ENCODE measurements at regions not wholly inside any gene's neighbourhood (a gene's known extent, or its start where the extent isn't known, plus 50 kb on each side); places are given as distances from the start of the nearest gene placed in this dataset.

- no peak overlapping the region for H3T11ph ChIP-seq (ENCODE audit: low read length)
- Mint-ChIP-seq H3K4me1 (no peaks in the 10 kb centered on the region), H3K27me3 (ENCODE audit: low read depth) (peaks cover 2% of the 10 kb centered on the region; the same call in 1 of the 2 replicates), H3K4me3 (no peak overlapping the region), H3K36me3 (ENCODE audit: insufficient read depth in 1 of 3, low read depth in 3 of 3) (no peaks in the 10 kb centered on the region), H3K9me3 (no peaks in the 10 kb centered on the region), H3K27ac (no peak overlapping the region)
- no peak overlapping the region for H3K4ac ChIP-seq (ENCODE audit: low read depth, low read length)
- DNase-seq: no peak
- H3K9me3 ChIP-seq (ENCODE audit: control insufficient read depth, low read depth, low read length): no peaks in the 10 kb centered on the region
- H3K4me2 ChIP-seq (ENCODE audit: insufficient read depth, insufficient read length, low read length): no peak overlapping the region
- H3K27ac ChIP-seq (ENCODE audit: insufficient read length, low read depth, low read length): no peak overlapping the region
- H3K56ac ChIP-seq (ENCODE audit: insufficient read length, low read depth, low read length): no peak overlapping the region
- no peaks in the 10 kb centered on the region for H3K4me1 ChIP-seq (ENCODE audit: insufficient read depth, low read length)
- H3K23me2 ChIP-seq (ENCODE audit: insufficient read length, low read depth, low read length, poor library complexity, severe bottlenecking): no peaks in the 10 kb centered on the region
- no peak overlapping the region for H4K91ac ChIP-seq (ENCODE audit: insufficient read length, low read depth, low read length)
- no peak overlapping the region for H2BK15ac ChIP-seq (ENCODE audit: low read depth, low read length)
- no peak overlapping the region for H2BK5ac ChIP-seq (ENCODE audit: insufficient read length, low read length)
- H4K8ac ChIP-seq (replicated peaks; ENCODE audit: insufficient read length, low read depth, low read length): no peak overlapping the region
- H2AFZ ChIP-seq (ENCODE audit: low read length): no peak overlapping the region
- no peak overlapping the region for H3K9ac ChIP-seq (ENCODE audit: extremely low read depth, insufficient read length, low read length)
- no peak overlapping the region for H3K14ac ChIP-seq (ENCODE audit: insufficient read depth, low read length)
- no peak overlapping the region for H2BK20ac ChIP-seq (ENCODE audit: low read depth, low read length, poor library complexity, severe bottlenecking)
- no peak overlapping the region for H2AK5ac ChIP-seq (ENCODE audit: insufficient read length, low read length)
- H2BK12ac ChIP-seq (ENCODE audit: insufficient read length, low read depth, low read length): no peak overlapping the region
- no peaks in the 10 kb centered on the region for H3K27me3 ChIP-seq (ENCODE audit: insufficient read depth, low read length)
- H3K18ac ChIP-seq (ENCODE audit: insufficient read length, low read depth, low read length): no peak overlapping the region
- H3K79me1 ChIP-seq (ENCODE audit: insufficient read depth, low read depth, low read length, poor library complexity, severe bottlenecking): no peaks in the 10 kb centered on the region
- H4K20me1 ChIP-seq (ENCODE audit: control insufficient read depth, insufficient read depth, insufficient read length): no peaks in the 10 kb centered on the region
- no peaks in the 10 kb centered on the region for H3K79me2 ChIP-seq (ENCODE audit: insufficient read depth, low read length)
- no peak overlapping the region for H2BK120ac ChIP-seq (ENCODE audit: low read depth, low read length, poor library complexity, severe bottlenecking)
- H4K5ac ChIP-seq (ENCODE audit: insufficient read length, low read depth, low read length): no peak overlapping the region
- WGBS (ENCODE audit: extremely low coverage, insufficient read length, low lambda C conversion rate): no CpG with 5 or more reads among the region's 3 CpGs
- TF ChIP-seq, protein P1, sequence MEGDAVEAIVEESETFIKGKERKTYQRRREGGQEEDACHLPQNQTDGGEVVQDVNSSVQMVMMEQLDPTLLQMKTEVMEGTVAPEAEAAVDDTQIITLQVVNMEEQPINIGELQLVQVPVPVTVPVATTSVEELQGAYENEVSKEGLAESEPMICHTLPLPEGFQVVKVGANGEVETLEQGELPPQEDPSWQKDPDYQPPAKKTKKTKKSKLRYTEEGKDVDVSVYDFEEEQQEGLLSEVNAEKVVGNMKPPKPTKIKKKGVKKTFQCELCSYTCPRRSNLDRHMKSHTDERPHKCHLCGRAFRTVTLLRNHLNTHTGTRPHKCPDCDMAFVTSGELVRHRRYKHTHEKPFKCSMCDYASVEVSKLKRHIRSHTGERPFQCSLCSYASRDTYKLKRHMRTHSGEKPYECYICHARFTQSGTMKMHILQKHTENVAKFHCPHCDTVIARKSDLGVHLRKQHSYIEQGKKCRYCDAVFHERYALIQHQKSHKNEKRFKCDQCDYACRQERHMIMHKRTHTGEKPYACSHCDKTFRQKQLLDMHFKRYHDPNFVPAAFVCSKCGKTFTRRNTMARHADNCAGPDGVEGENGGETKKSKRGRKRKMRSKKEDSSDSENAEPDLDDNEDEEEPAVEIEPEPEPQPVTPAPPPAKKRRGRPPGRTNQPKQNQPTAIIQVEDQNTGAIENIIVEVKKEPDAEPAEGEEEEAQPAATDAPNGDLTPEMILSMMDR (conservative IDR thresholded peaks at IDR 0.05): no peak
- H3K23ac ChIP-seq (ENCODE audit: insufficient read length, low read depth, low read length): no peak overlapping the region
Observed at GRCh38 chr5:114207615-114208014, 154.3 kb upstream of the KCNN2 start.
